ENCODE measurements at regions not wholly inside any gene's neighbourhood (a gene's known extent, or its start where the extent isn't known, plus 50 kb on each side); places are given as distances from the start of the nearest gene placed in this dataset.

DNA sequence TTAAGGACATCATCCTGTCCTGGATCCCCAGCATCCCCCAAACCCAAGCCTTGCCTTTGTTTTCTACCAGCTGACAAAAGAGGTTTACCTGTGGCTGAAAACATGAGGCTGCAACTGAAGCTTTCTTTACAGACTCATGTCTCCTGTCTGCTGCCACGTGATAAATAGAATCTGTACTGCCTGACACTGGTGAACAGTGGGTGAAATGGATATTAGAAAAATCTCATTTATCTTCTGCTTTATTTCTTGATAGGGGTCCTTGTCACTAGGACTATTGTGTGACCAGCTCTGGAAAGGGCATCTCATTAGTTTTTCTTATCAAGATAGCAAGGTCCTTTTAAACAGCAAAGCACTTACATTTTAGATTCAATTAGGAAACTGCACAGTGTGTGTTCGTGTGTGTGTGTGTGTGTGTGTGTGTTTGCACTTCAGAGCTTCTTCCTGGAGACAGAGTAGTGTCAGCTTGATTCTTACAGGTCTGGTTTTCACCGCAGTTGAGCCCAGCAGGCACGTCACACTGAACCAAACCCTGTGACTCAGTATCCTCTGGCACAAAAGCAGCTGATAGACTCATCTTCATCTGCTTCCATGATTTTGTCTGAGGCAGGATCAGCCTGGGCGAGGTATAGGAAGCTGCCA lies 373.5 kb upstream of the CELF2 start:
- DNase-seq (ENCODE audit: low spot score), result no peak
- Histone ChIP-seq H3K27ac (ENCODE audit: low read depth in 1 of 2, low read length in 2 of 2) (no peak overlapping the region), H3K36me3 (ENCODE audit: control insufficient read depth in 4 of 4, insufficient read depth in 3 of 4, low read depth in 1 of 4, low read length in 3 of 4) (no peaks in the 10 kb centered on the region), H3K9me3 (ENCODE audit: control insufficient read depth in 4 of 4, low read length in 3 of 4) (peaks cover 0 to 3% (median 0%) of the 10 kb centered on the region in 4 donors), H3K4me1 (ENCODE audit: control insufficient read depth in 4 of 4, insufficient read depth in 4 of 4, low read length in 3 of 4) (no peaks in the 10 kb centered on the region), H3K9ac (ENCODE audit: low read depth in 1 of 2, low read length in 2 of 2) (no peak overlapping the region), H3K27me3 (ENCODE audit: control insufficient read depth in 4 of 4, insufficient read depth in 4 of 4, low read length in 3 of 4) (no peaks in the 10 kb centered on the region), H3K4me3 (ENCODE audit: low read depth in 1 of 3, low read length in 3 of 3) (no peak overlapping the region)
- no peak for TF ChIP-seq EGR1 (IDR thresholded peaks at IDR 0.05; ENCODE audit: low read depth in 2 of 2)
- no peak for TF ChIP-seq FOXA1 (IDR thresholded peaks at IDR 0.05)
- TF ChIP-seq JUND (IDR thresholded peaks at IDR 0.05), result no peak
- TF ChIP-seq, protein P1, sequence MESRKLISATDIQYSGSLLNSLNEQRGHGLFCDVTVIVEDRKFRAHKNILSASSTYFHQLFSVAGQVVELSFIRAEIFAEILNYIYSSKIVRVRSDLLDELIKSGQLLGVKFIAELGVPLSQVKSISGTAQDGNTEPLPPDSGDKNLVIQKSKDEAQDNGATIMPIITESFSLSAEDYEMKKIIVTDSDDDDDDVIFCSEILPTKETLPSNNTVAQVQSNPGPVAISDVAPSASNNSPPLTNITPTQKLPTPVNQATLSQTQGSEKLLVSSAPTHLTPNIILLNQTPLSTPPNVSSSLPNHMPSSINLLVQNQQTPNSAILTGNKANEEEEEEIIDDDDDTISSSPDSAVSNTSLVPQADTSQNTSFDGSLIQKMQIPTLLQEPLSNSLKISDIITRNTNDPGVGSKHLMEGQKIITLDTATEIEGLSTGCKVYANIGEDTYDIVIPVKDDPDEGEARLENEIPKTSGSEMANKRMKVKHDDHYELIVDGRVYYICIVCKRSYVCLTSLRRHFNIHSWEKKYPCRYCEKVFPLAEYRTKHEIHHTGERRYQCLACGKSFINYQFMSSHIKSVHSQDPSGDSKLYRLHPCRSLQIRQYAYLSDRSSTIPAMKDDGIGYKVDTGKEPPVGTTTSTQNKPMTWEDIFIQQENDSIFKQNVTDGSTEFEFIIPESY (IDR thresholded peaks at IDR 0.05), result no peak
- TF ChIP-seq, protein P2, sequence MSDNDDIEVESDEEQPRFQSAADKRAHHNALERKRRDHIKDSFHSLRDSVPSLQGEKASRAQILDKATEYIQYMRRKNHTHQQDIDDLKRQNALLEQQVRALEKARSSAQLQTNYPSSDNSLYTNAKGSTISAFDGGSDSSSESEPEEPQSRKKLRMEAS (IDR thresholded peaks at IDR 0.05), result no peak
- TF ChIP-seq SP1 (IDR thresholded peaks at IDR 0.05), result no peak
- TF ChIP-seq YY1 (IDR thresholded peaks at IDR 0.05), result no peak
- TF ChIP-seq FOXA2 (IDR thresholded peaks at IDR 0.05), result no peak
- no peak for TF ChIP-seq HNF4A (conservative IDR thresholded peaks at IDR 0.05)
- TF ChIP-seq, protein P3, sequence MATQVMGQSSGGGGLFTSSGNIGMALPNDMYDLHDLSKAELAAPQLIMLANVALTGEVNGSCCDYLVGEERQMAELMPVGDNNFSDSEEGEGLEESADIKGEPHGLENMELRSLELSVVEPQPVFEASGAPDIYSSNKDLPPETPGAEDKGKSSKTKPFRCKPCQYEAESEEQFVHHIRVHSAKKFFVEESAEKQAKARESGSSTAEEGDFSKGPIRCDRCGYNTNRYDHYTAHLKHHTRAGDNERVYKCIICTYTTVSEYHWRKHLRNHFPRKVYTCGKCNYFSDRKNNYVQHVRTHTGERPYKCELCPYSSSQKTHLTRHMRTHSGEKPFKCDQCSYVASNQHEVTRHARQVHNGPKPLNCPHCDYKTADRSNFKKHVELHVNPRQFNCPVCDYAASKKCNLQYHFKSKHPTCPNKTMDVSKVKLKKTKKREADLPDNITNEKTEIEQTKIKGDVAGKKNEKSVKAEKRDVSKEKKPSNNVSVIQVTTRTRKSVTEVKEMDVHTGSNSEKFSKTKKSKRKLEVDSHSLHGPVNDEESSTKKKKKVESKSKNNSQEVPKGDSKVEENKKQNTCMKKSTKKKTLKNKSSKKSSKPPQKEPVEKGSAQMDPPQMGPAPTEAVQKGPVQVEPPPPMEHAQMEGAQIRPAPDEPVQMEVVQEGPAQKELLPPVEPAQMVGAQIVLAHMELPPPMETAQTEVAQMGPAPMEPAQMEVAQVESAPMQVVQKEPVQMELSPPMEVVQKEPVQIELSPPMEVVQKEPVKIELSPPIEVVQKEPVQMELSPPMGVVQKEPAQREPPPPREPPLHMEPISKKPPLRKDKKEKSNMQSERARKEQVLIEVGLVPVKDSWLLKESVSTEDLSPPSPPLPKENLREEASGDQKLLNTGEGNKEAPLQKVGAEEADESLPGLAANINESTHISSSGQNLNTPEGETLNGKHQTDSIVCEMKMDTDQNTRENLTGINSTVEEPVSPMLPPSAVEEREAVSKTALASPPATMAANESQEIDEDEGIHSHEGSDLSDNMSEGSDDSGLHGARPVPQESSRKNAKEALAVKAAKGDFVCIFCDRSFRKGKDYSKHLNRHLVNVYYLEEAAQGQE (IDR thresholded peaks at IDR 0.05), result no peak
- TF ChIP-seq TAF1 (conservative IDR thresholded peaks at IDR 0.05), result no peak
- TF ChIP-seq, protein P4, sequence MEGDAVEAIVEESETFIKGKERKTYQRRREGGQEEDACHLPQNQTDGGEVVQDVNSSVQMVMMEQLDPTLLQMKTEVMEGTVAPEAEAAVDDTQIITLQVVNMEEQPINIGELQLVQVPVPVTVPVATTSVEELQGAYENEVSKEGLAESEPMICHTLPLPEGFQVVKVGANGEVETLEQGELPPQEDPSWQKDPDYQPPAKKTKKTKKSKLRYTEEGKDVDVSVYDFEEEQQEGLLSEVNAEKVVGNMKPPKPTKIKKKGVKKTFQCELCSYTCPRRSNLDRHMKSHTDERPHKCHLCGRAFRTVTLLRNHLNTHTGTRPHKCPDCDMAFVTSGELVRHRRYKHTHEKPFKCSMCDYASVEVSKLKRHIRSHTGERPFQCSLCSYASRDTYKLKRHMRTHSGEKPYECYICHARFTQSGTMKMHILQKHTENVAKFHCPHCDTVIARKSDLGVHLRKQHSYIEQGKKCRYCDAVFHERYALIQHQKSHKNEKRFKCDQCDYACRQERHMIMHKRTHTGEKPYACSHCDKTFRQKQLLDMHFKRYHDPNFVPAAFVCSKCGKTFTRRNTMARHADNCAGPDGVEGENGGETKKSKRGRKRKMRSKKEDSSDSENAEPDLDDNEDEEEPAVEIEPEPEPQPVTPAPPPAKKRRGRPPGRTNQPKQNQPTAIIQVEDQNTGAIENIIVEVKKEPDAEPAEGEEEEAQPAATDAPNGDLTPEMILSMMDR (IDR thresholded peaks at IDR 0.05; ENCODE audit: low read depth, low read length, missing input control), result no peak
- WGBS, result 62% methylated on average over 5 of the region's 5 CpGs

DNA sequence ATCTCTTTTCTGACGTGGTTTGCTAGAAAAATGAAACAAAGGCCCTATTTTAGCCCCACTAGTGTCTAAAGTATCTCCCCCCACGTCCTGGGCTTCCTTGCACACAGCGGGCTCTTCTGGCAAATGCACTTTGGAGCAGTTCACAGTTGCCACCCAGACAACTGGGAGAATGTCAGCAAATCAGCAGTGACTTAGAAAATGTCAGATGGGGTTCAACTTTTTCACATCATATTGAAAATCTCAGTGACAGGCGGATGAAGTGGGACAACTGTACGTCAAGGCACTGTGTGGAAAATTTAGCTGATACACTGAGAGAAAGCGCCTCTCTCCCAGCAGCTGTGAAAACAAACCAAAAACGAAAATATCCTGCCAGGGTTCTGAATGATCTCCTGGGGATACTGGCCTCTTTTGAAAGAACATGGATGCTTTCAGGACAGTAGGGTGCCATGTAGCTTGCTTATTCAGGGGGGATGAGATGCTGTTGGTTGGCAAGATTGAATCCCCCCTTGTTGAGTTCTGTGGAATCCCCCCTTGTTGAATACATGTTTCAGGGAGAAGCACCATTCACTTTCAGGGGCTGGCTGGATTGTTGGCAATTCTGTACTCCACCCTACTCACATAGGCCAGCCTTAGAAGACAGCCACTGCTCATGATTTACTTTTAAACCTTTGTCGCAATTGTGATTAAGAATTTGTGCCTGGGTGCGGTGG lies 372.8 kb upstream of the CELF2 start:
- H3K9me3 ChIP-seq (ENCODE audit: control insufficient read depth in 4 of 4, low read length in 3 of 4), result peaks cover 0 to 5% (median 0%) of the 10 kb centered on the region in 4 donors
- no peaks in the 10 kb centered on the region for H3K27me3 ChIP-seq (ENCODE audit: control insufficient read depth in 4 of 4, insufficient read depth in 4 of 4, low read length in 3 of 4)
- TF ChIP-seq HNF4G (IDR thresholded peaks at IDR 0.05) (no peak), FOXA2 (IDR thresholded peaks at IDR 0.05) (no peak), SP1 (IDR thresholded peaks at IDR 0.05) (no peak)
- TF ChIP-seq, protein P4 (IDR thresholded peaks at IDR 0.05; ENCODE audit: low read depth, low read length, missing input control), result no peak
- 68% methylated on average over 9 of the region's 9 CpGs for WGBS
- no peaks in the 10 kb centered on the region for H3K36me3 ChIP-seq (ENCODE audit: control insufficient read depth in 4 of 4, insufficient read depth in 3 of 4, low read depth in 1 of 4, low read length in 3 of 4)
- H3K4me1 ChIP-seq (ENCODE audit: control insufficient read depth in 4 of 4, insufficient read depth in 4 of 4, low read length in 3 of 4), result no peaks in the 10 kb centered on the region
- H3K9ac ChIP-seq (ENCODE audit: low read depth in 1 of 2, low read length in 2 of 2), result no peak overlapping the region
- no peak overlapping the region for H3K4me3 ChIP-seq (ENCODE audit: low read depth in 1 of 3, low read length in 3 of 3)
- H3K27ac ChIP-seq (ENCODE audit: low read depth in 1 of 2, low read length in 2 of 2), result no peak overlapping the region
- DNase-seq (ENCODE audit: low spot score), result no peak
